Ishikawa (cell line): ENCODE measurements at regions not wholly inside any gene's neighbourhood (a gene's known extent, or its start where the extent isn't known, plus 50 kb on each side); places are given as distances from the start of the nearest gene placed in this dataset.

Source experiments
- CEBPB ChIP-seq: IDR thresholded peaks from 2 replicates; pipeline ENCODE4 v1.6.1; 2012
- CREB1 ChIP-seq: IDR thresholded peaks from 2 replicates; pipeline ENCODE4 v1.6.1; 2012; ENCODE audit warnings: low read depth
- EGR1 ChIP-seq: IDR thresholded peaks from 2 replicates; pipeline ENCODE4 v1.6.1; 2012
- EP300 ChIP-seq: IDR thresholded peaks from 2 replicates; pipeline ENCODE4 v1.6.1; 2012; ENCODE audit warnings: borderline replicate concordance
- FOXM1 ChIP-seq: IDR thresholded peaks from 2 replicates; pipeline ENCODE4 v1.6.1; 2012; ENCODE audit warnings: low read depth, borderline replicate concordance
- NFIC ChIP-seq: IDR thresholded peaks from 2 replicates; pipeline ENCODE4 v1.6.1; 2012
- RAD21 ChIP-seq: IDR thresholded peaks from 2 replicates; pipeline ENCODE4 v1.6.1; 2012; ENCODE audit warnings: low read depth
- TAF1 ChIP-seq: IDR thresholded peaks from 2 replicates; pipeline ENCODE4 v1.6.1; 2012; ENCODE audit warnings: low read depth, mild to moderate bottlenecking
- TCF12 ChIP-seq: IDR thresholded peaks from 2 replicates; pipeline ENCODE4 v1.6.1; 2012; ENCODE audit warnings: low read depth
- TEAD4 ChIP-seq: IDR thresholded peaks from 2 replicates; pipeline ENCODE4 v1.6.1; 2012
- YY1 ChIP-seq: IDR thresholded peaks from 2 replicates; pipeline ENCODE4 v1.6.1; 2012; ENCODE audit warnings: low read depth
- ZBTB7A ChIP-seq: IDR thresholded peaks from 2 replicates; pipeline ENCODE4 v1.6.1; 2012; ENCODE audit warnings: low read depth
- TF ChIP-seq, protein P1 (sequence below): IDR thresholded peaks from 2 replicates; pipeline ENCODE4 v1.6.1; 2012; ENCODE audit warnings: low read depth, mild to moderate bottlenecking
- TF ChIP-seq, protein P2 (sequence below): IDR thresholded peaks from 2 replicates; pipeline ENCODE4 v1.6.1; 2012
- TF ChIP-seq, protein P3 (sequence below): IDR thresholded peaks from 2 replicates; pipeline ENCODE4 v1.6.1; 2012

DNA sequence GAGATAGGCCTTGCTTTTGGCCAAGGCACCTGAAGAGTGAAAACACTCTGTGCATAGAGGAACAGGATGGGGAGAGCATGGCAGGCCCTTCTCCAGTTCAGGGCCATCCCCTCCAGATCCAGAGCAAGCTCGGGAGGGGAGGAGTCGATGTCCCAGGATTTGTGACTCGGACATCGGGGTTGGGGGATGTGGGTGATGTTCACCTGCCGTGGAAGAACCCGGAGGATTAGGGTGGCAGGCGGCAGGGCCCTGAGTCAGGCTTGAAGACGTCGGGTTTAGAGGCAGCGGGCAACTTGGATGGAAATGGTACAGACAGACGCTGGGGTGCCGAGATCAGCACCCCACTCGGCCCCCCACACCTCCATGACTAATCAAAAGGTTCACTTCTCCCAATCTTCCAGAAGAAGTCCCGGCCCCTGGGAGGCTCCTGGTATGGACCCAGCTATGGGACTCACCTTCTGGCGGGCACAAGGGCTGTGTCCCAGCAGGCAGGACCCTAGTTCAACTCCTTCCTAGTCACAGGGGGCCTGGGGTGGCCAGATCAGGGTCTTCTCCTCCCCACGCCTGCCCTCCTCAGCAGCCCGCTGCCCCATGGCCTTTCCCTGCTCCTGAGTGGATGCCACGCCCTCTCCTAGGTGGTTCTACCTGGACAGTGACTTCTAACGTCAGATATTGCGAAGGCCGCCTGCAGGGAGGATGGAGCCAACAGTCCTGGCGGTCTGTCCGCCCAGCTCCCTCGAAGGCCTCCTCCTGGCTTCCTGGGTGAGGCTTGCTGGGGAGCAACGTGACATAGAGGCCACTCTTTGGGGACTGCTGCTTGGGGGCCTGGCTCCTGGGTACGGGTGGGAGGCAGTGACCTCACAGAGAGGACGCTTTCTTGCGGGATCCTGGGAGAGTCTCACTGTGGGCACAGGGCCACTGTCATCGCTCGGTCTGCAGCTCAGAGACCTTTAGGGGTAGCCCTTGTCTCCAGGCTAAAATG, 792.5 kb downstream of the BRD1 start:
- TF ChIP-seq, protein P1, sequence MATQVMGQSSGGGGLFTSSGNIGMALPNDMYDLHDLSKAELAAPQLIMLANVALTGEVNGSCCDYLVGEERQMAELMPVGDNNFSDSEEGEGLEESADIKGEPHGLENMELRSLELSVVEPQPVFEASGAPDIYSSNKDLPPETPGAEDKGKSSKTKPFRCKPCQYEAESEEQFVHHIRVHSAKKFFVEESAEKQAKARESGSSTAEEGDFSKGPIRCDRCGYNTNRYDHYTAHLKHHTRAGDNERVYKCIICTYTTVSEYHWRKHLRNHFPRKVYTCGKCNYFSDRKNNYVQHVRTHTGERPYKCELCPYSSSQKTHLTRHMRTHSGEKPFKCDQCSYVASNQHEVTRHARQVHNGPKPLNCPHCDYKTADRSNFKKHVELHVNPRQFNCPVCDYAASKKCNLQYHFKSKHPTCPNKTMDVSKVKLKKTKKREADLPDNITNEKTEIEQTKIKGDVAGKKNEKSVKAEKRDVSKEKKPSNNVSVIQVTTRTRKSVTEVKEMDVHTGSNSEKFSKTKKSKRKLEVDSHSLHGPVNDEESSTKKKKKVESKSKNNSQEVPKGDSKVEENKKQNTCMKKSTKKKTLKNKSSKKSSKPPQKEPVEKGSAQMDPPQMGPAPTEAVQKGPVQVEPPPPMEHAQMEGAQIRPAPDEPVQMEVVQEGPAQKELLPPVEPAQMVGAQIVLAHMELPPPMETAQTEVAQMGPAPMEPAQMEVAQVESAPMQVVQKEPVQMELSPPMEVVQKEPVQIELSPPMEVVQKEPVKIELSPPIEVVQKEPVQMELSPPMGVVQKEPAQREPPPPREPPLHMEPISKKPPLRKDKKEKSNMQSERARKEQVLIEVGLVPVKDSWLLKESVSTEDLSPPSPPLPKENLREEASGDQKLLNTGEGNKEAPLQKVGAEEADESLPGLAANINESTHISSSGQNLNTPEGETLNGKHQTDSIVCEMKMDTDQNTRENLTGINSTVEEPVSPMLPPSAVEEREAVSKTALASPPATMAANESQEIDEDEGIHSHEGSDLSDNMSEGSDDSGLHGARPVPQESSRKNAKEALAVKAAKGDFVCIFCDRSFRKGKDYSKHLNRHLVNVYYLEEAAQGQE, result no peak
- no peak for TF ChIP-seq FOXM1
- TF ChIP-seq YY1, result no peak
- TF ChIP-seq RAD21, result no peak
- no peak for TF ChIP-seq EP300
- no peak for TF ChIP-seq ZBTB7A

DNA sequence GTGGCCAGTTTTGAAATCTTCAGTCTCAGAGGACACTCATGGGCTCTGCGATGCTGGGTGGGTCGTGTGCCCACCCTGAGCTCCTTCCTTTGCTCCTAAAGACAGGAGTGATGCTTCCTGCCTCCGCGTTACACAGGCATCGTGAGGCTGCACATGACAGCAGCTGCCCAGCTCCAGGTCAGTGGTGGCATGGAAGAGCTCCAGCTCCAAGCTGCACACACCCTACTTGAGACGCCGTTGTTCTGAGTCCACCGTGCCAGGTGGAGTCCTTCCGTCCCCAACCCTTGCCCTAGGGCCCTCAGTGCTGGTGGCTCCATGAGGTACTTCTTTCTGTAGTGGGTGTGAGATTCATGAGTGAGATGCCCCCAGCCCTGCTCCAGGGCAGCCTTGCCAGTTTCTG, 794.1 kb downstream of the BRD1 start:
- TF ChIP-seq TCF12, result no peak
- TF ChIP-seq CEBPB, result no peak
- TF ChIP-seq EP300, result no peak
- TF ChIP-seq, protein P2, sequence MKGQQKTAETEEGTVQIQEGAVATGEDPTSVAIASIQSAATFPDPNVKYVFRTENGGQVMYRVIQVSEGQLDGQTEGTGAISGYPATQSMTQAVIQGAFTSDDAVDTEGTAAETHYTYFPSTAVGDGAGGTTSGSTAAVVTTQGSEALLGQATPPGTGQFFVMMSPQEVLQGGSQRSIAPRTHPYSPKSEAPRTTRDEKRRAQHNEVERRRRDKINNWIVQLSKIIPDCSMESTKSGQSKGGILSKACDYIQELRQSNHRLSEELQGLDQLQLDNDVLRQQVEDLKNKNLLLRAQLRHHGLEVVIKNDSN, result no peak
- no peak for TF ChIP-seq ZBTB7A
- TF ChIP-seq EGR1, result no peak
- TF ChIP-seq, protein P1, result no peak
- TF ChIP-seq CREB1, result no peak
- TF ChIP-seq NFIC, result no peak
- no peak for TF ChIP-seq TAF1
- TF ChIP-seq, protein P3, sequence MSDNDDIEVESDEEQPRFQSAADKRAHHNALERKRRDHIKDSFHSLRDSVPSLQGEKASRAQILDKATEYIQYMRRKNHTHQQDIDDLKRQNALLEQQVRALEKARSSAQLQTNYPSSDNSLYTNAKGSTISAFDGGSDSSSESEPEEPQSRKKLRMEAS, result no peak
- TF ChIP-seq FOXM1, result no peak

DNA sequence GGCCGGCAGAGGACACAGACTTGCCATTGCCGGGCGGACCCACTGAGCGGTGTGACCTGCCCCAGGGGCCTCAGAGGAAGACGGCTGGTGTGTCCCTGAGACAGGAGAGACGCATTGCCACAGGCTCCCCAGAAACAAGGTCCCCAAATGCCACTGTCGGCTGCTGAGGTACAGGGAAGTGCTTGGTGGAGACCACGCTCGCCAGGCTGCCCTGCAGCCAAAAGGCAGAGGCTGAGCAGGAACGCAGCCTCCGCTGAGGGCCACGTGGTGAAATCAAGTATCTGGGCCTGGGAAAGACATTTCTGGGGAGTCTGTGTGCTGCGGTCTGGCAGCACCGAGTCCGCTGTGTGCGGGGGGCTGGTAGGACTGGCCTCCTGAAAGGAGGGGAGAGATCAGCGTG, 794.9 kb downstream of the BRD1 start:
- TF ChIP-seq TCF12 (no peak), CEBPB (no peak), YY1 (no peak), ZBTB7A (no peak), TEAD4 (no peak), CREB1 (no peak), FOXM1 (no peak), EGR1 (no peak), TAF1 (no peak), RAD21 (no peak), NFIC (no peak), EP300 (no peak)
- TF ChIP-seq, protein P2, result no peak
- TF ChIP-seq, protein P3, result no peak
- TF ChIP-seq, protein P1, result no peak

DNA sequence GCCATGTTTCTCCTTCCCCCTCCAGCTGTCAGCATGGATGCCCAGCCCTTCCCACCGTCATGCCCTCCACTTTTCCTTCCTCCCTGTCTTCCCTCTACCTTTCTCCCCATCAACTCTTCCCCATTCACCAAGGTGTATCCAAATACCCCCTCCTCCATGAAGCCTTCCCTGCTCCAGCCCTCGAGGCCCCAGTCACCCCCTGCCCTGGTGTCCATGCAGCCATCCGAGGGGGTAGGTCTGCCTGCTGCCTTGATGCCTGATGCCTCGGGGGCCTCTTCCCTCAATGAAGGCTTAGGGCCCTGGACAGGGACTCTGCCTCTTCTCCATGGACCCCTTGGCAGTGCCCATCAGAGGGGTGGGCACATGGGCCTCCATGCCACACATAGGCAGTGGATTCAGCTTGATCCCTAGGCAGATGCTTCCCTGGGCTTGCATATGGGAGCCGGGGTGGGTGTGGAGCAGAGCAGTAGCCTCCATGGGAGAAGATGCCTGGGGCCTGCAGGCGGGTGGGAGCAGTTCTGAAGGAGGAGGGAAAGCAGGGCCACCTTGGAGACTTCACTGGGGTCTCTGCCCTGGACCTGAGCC, 795.8 kb downstream of the BRD1 start:
- TF ChIP-seq ZBTB7A (no peak), EGR1 (no peak), TEAD4 (no peak), RAD21 (no peak), TAF1 (no peak), CEBPB (no peak), CREB1 (no peak)
- TF ChIP-seq, protein P1, result no peak
- TF ChIP-seq, protein P2, result no peak
- TF ChIP-seq, protein P3, result no peak
